Astrocyte (in vitro differentiated cells and primary cell): ENCODE measurements at regions not wholly inside any gene's neighbourhood (a gene's known extent, or its start where the extent isn't known, plus 50 kb on each side); places are given as distances from the start of the nearest gene placed in this dataset.

Experiments used
- DNase-seq: peaks from one replicate; pipeline ENCODE4 v3.0.0-alpha.2; 2010; ENCODE audit warnings: low read depth
- FAIRE-seq: peaks from 2 replicates; lab custom pipeline; 2011; peaks lifted over from hg19 to GRCh38; lab: Jason Lieb, UNC
- H2AFZ ChIP-seq: 2 replicates; pipeline ENCODE4 v1.6.0; 2012; ENCODE audit warnings: low read depth, low read length, inconsistent platforms
- H3K27ac ChIP-seq: 2 replicates; pipeline ENCODE4 v1.5.1; 2011; ENCODE audit warnings: low read depth, low read length, inconsistent platforms
- H3K27me3 ChIP-seq: 2 replicates; pipeline ENCODE4 v1.6.0; 2011; ENCODE audit warnings: low read length, inconsistent platforms; ENCODE audit not compliant: insufficient read depth
- H3K36me3 ChIP-seq: 2 replicates; pipeline ENCODE4 v1.5.1; 2011; ENCODE audit warnings: low read length, inconsistent platforms; ENCODE audit not compliant: insufficient read depth
- H3K4me1 ChIP-seq: 2 replicates; pipeline ENCODE4 v1.5.1; 2011; ENCODE audit warnings: low read length, inconsistent platforms; ENCODE audit not compliant: insufficient read depth
- H3K4me2 ChIP-seq: 2 replicates; pipeline ENCODE4 v1.6.0; 2012; ENCODE audit warnings: low read length, inconsistent platforms
- H3K4me3 ChIP-seq: 2 replicates; pipeline ENCODE4 v1.5.1; 2011; ENCODE audit warnings: low read depth, mild to moderate bottlenecking, low read length, inconsistent platforms; ENCODE audit not compliant: insufficient read depth
- H3K79me2 ChIP-seq: 2 replicates; pipeline ENCODE4 v1.6.0; 2012; ENCODE audit warnings: mild to moderate bottlenecking, low read length, inconsistent platforms; ENCODE audit not compliant: insufficient read depth
- H3K9ac ChIP-seq: 2 replicates; pipeline ENCODE4 v1.6.0; 2012; ENCODE audit warnings: mild to moderate bottlenecking, low read length, inconsistent platforms
- H3K9me3 ChIP-seq: 2 replicates; pipeline ENCODE4 v1.5.1; 2012; ENCODE audit warnings: low read depth, mild to moderate bottlenecking, low read length, inconsistent platforms; ENCODE audit not compliant: insufficient read depth
- H4K20me1 ChIP-seq: 2 replicates; pipeline ENCODE4 v1.6.0; 2012; ENCODE audit warnings: low read length, inconsistent platforms; ENCODE audit not compliant: insufficient read depth
- H3K27ac Mint-ChIP-seq: one replicate; pipeline ENCODE4 v1.8.0; 2021; ENCODE audit warnings: mild to moderate bottlenecking, mixed read lengths; ENCODE audit not compliant: unreplicated experiment
- H3K27me3 Mint-ChIP-seq: one replicate; pipeline ENCODE4 v1.8.0; 2021; ENCODE audit warnings: low read depth, mixed read lengths; ENCODE audit not compliant: unreplicated experiment
- H3K36me3 Mint-ChIP-seq: one replicate; pipeline ENCODE4 v1.8.0; 2021; ENCODE audit warnings: low read depth, mixed read lengths; ENCODE audit not compliant: unreplicated experiment
- H3K4me1 Mint-ChIP-seq: one replicate; pipeline ENCODE4 v1.8.0; 2021; ENCODE audit warnings: low read depth, mixed read lengths; ENCODE audit not compliant: unreplicated experiment
- H3K4me3 Mint-ChIP-seq: one replicate; pipeline ENCODE4 v1.8.0; 2021; ENCODE audit warnings: mild to moderate bottlenecking, moderate library complexity, mixed read lengths; ENCODE audit not compliant: unreplicated experiment
- H3K9me3 Mint-ChIP-seq: one replicate; pipeline ENCODE4 v1.8.0; 2021; ENCODE audit warnings: mild to moderate bottlenecking, mixed read lengths; ENCODE audit not compliant: unreplicated experiment
- CTCF ChIP-seq: IDR thresholded peaks from 2 replicates; pipeline ENCODE4 v1.5.1; 2011; ENCODE audit warnings: low read depth, mild to moderate bottlenecking, inconsistent platforms, low read length, moderate library complexity; ENCODE audit not compliant: insufficient read depth
- EZH2 ChIP-seq: IDR thresholded peaks from 2 replicates; pipeline ENCODE4 v1.6.1; 2012; ENCODE audit warnings: mild to moderate bottlenecking, low read length, inconsistent platforms; ENCODE audit not compliant: insufficient read depth

DNA sequence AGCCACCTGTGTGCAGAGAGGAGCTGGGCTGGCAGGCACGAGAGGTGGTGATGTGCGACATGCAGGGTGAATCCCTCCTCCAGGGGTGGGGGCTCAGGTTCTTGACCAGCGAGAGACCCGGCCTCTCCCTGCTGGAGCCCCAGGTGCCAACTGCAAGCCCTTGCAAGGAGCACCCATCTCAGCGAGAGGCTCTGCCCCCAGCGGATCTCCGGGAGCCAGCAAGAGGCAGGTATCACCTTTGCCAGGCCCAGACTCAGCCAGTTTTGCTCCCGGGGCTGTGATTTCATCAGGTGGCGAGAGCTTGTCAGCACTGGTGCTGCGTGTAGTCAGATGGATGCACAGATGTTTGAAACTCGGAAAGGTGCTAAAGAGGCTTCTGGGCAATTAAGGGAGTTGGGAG lies 87.7 kb downstream of the TFAP2C start:
- Histone ChIP-seq H3K27me3 (no peaks in the 10 kb centered on the region), H4K20me1 (no peaks in the 10 kb centered on the region), H3K4me2 (no peak overlapping the region), H3K36me3 (no peaks in the 10 kb centered on the region), H3K27ac (no peak overlapping the region), H2AFZ (no peak overlapping the region), H3K79me2 (no peaks in the 10 kb centered on the region), H3K9ac (no peak overlapping the region), H3K4me1 (no peaks in the 10 kb centered on the region), H3K9me3 (no peaks in the 10 kb centered on the region), H3K4me3 (no peak overlapping the region)
- Mint-ChIP-seq H3K9me3 (peaks cover 3% of the 10 kb centered on the region), H3K4me1 (peaks cover 3% of the 10 kb centered on the region), H3K27ac (no peak overlapping the region), H3K4me3 (no peak overlapping the region), H3K27me3 (peaks cover 9% of the 10 kb centered on the region), H3K36me3 (no peaks in the 10 kb centered on the region)
- no peak for FAIRE-seq
- no peak for DNase-seq
- TF ChIP-seq EZH2 (no peak), CTCF (no peak)

DNA sequence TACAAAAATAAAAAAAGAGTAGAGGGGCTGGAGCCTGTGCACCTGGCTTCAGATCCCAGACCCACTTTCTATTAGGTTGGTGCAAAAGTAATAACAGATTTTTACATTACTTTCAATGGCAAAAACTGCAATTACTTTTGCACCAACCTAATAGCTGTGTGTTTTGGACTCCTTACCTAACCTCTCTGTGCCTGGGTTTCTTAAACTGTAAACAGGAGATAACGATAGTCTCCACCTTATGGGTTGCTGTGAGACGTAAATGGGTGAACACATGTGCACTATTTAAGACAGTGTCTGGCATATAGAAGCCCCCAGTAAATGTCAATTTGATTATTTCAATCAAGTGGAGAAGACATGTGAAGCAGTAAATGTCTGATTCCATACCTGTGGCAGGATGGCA lies 89.7 kb downstream of the TFAP2C start:
- H3K9ac ChIP-seq = no peak overlapping the region
- no peak overlapping the region for H2AFZ ChIP-seq
- FAIRE-seq = no peak
- no peaks in the 10 kb centered on the region for H4K20me1 ChIP-seq
- H3K9me3 Mint-ChIP-seq = peaks cover 6% of the 10 kb centered on the region
- H3K4me1 ChIP-seq = no peaks in the 10 kb centered on the region
- TF ChIP-seq EZH2 (no peak), CTCF (no peak)
- no peaks in the 10 kb centered on the region for H3K36me3 Mint-ChIP-seq
- no peaks in the 10 kb centered on the region for H3K4me1 Mint-ChIP-seq
- H3K79me2 ChIP-seq = no peaks in the 10 kb centered on the region
- no peak overlapping the region for H3K4me3 ChIP-seq
- no peak overlapping the region for H3K4me3 Mint-ChIP-seq
- no peak overlapping the region for H3K27ac ChIP-seq
- no peak for DNase-seq
- no peaks in the 10 kb centered on the region for H3K27me3 ChIP-seq
- H3K27ac Mint-ChIP-seq = no peak overlapping the region
- peaks cover 16% of the 10 kb centered on the region for H3K27me3 Mint-ChIP-seq
- no peak overlapping the region for H3K4me2 ChIP-seq
- no peaks in the 10 kb centered on the region for H3K36me3 ChIP-seq
- no peaks in the 10 kb centered on the region for H3K9me3 ChIP-seq

GRCh38 chr20:56720620-56721213 lies 91.6 kb downstream of the TFAP2C start:
- FAIRE-seq (no peak), DNase-seq (no peak)
- Mint-ChIP-seq H3K4me3 (no peak overlapping the region), H3K27ac (no peak overlapping the region), H3K9me3 (peaks cover 6% of the 10 kb centered on the region), H3K36me3 (no peaks in the 10 kb centered on the region), H3K27me3 (peaks cover 21% of the 10 kb centered on the region), H3K4me1 (no peaks in the 10 kb centered on the region)
- Histone ChIP-seq H3K4me1 (no peaks in the 10 kb centered on the region), H3K9ac (no peak overlapping the region), H3K4me3 (no peak overlapping the region), H3K4me2 (no peak overlapping the region), H3K36me3 (no peaks in the 10 kb centered on the region), H3K27ac (no peak overlapping the region), H2AFZ (no peak overlapping the region), H4K20me1 (no peaks in the 10 kb centered on the region), H3K9me3 (no peaks in the 10 kb centered on the region), H3K27me3 (no peaks in the 10 kb centered on the region), H3K79me2 (no peaks in the 10 kb centered on the region)
- TF ChIP-seq CTCF (no peak), EZH2 (no peak)
